NCI-H2227 treated with DMSO at 0.1 percent for 48 hours (cell line): ENCODE measurements at regions not wholly inside any gene's neighbourhood (a gene's known extent, or its start where the extent isn't known, plus 50 kb on each side); places are given as distances from the start of the nearest gene placed in this dataset.
"Not testable (repeated sequence)": the region's sequence is repeated elsewhere in the genome, so short reads cannot be mapped to it uniquely, and the experiment has no call there.

Source experiments
- DNase-seq: peaks from one replicate; lab custom pipeline; 2025; lab: John Stamatoyannopoulos, UW

GRCh38 chr11:42311514-42311913, 852.1 kb upstream of the LRRC4C start:
- no peak for DNase-seq

- no peak for DNase-seq
Observed at GRCh38 chr11:42311944-42312343, 852.5 kb upstream of the LRRC4C start.

GRCh38 chr11:42315267-42315666, 855.8 kb upstream of the LRRC4C start:
- DNase-seq, result no peak

- no peak for DNase-seq
Observed at GRCh38 chr11:42315846-42316245, 856.4 kb upstream of the LRRC4C start.

- DNase-seq, result no peak
Observed at GRCh38 chr11:42319921-42320320, 860.5 kb upstream of the LRRC4C start.

- DNase-seq, result no peak
Observed at GRCh38 chr11:42329929-42330565, 870.6 kb upstream of the LRRC4C start.

- DNase-seq, result no peak
Observed at GRCh38 chr11:42337786-42338455, 878.5 kb upstream of the LRRC4C start.

GRCh38 chr11:42344204-42344792, 884.8 kb upstream of the LRRC4C start:
- DNase-seq, result no peak

GRCh38 chr11:42345933-42346332, 886.5 kb upstream of the LRRC4C start:
- DNase-seq, result no peak

- no peak for DNase-seq
Observed at GRCh38 chr11:42363701-42364100, 904.2 kb upstream of the LRRC4C start.

GRCh38 chr11:42390116-42390515, 921.7 kb upstream of the API5 start:
- no peak for DNase-seq

- DNase-seq, result no peak
Observed at GRCh38 chr11:42397483-42397882, 914.3 kb upstream of the API5 start.

GRCh38 chr11:42407341-42407740, 904.5 kb upstream of the API5 start:
- no peak for DNase-seq

GRCh38 chr11:42410251-42410955, 901.4 kb upstream of the API5 start:
- no peak for DNase-seq

- DNase-seq, result no peak
Observed at GRCh38 chr11:42412590-42412989, 899.2 kb upstream of the API5 start.

GRCh38 chr11:42417691-42418090, 894.1 kb upstream of the API5 start:
- no peak for DNase-seq

GRCh38 chr11:42422090-42422489, 889.7 kb upstream of the API5 start:
- no peak for DNase-seq

- not testable (repeated sequence) for DNase-seq
Observed at GRCh38 chr11:42434911-42435310, 876.9 kb upstream of the API5 start.

- no peak for DNase-seq
Observed at GRCh38 chr11:42444406-42444805, 867.4 kb upstream of the API5 start.

- DNase-seq, result no peak
Observed at GRCh38 chr11:42462558-42463310, 849.1 kb upstream of the API5 start.

- DNase-seq, result no peak
Observed at GRCh38 chr11:42465623-42466022, 846.2 kb upstream of the API5 start.

- no peak for DNase-seq
Observed at GRCh38 chr11:42473106-42473505, 838.7 kb upstream of the API5 start.
